Mesothelial cell of epicardium (in vitro differentiated cells): ENCODE measurements at regions not wholly inside any gene's neighbourhood (a gene's known extent, or its start where the extent isn't known, plus 50 kb on each side); places are given as distances from the start of the nearest gene placed in this dataset.

Source experiments
- DNase-seq, 2 experiments: peaks; one replicate each; pipeline ENCODE4 v3.0.0; 2021; ENCODE audit warnings: low spot score in 2 of 2; ENCODE audit not compliant: unreplicated experiment in 2 of 2
- H3K27ac Mint-ChIP-seq: 2 replicates; pipeline ENCODE4 v1.8.0; 2021; ENCODE audit warnings: mixed read lengths
- H3K27me3 Mint-ChIP-seq: 2 replicates; pipeline ENCODE4 v1.8.0; 2021; ENCODE audit warnings: low read depth, mixed read lengths
- H3K36me3 Mint-ChIP-seq: 2 replicates; pipeline ENCODE4 v1.8.0; 2021; ENCODE audit warnings: mixed read lengths
- H3K4me1 Mint-ChIP-seq: 2 replicates; pipeline ENCODE4 v1.8.0; 2021; ENCODE audit warnings: mixed read lengths
- H3K4me3 Mint-ChIP-seq: 2 replicates; pipeline ENCODE4 v1.8.0; 2021; ENCODE audit warnings: mild to moderate bottlenecking, moderate library complexity, mixed read lengths
- H3K9me3 Mint-ChIP-seq: 2 replicates; pipeline ENCODE4 v1.8.0; 2021; ENCODE audit warnings: mixed read lengths
- CTCF ChIP-seq: fragments of 200-600 bp; sonication (generic); IDR thresholded peaks from one replicate; pipeline ENCODE4 v1.5.0; 2021; ENCODE audit warnings: antibody characterized with exemption; ENCODE audit not compliant: unreplicated experiment

GRCh38 chr2:191607096-191607495 lies 70.8 kb upstream of the NABP1 start:
- Mint-ChIP-seq H3K27me3 (no peaks in the 10 kb centered on the region), H3K9me3 (peaks cover 11% of the 10 kb centered on the region), H3K36me3 (no peaks in the 10 kb centered on the region), H3K4me1 (peaks cover 1% of the 10 kb centered on the region), H3K4me3 (no peak overlapping the region), H3K27ac (no peak overlapping the region)
- DNase-seq = no peak
- TF ChIP-seq CTCF = no peak

GRCh38 chr2:191610756-191611155 lies 67.2 kb upstream of the NABP1 start:
- no peaks in the 10 kb centered on the region for H3K36me3 Mint-ChIP-seq
- no peak for TF ChIP-seq CTCF

GRCh38 chr2:191611614-191612013 lies 66.3 kb upstream of the NABP1 start:
- TF ChIP-seq CTCF = no peak
- Mint-ChIP-seq H3K9me3 (peaks cover 6% of the 10 kb centered on the region), H3K36me3 (no peaks in the 10 kb centered on the region), H3K27me3 (no peaks in the 10 kb centered on the region), H3K27ac (no peak overlapping the region), H3K4me3 (no peak overlapping the region), H3K4me1 (peaks cover 1% of the 10 kb centered on the region)
- DNase-seq = no peak

More at GRCh38 chr2:191610756-191611155, 67.2 kb upstream of the NABP1 start:
- peaks cover 1% of the 10 kb centered on the region for H3K4me1 Mint-ChIP-seq
- DNase-seq = no peak
- H3K27me3 Mint-ChIP-seq = no peaks in the 10 kb centered on the region
- no peak overlapping the region for H3K27ac Mint-ChIP-seq
- no peak overlapping the region for H3K4me3 Mint-ChIP-seq
- peaks cover 11% of the 10 kb centered on the region for H3K9me3 Mint-ChIP-seq

GRCh38 chr2:191612496-191612895 lies 65.4 kb upstream of the NABP1 start:
- no peak overlapping the region for H3K27ac Mint-ChIP-seq
- no peaks in the 10 kb centered on the region for H3K9me3 Mint-ChIP-seq
- no peak overlapping the region for H3K4me3 Mint-ChIP-seq
- no peak for DNase-seq
- no peaks in the 10 kb centered on the region for H3K36me3 Mint-ChIP-seq
- no peaks in the 10 kb centered on the region for H3K27me3 Mint-ChIP-seq
- TF ChIP-seq CTCF = no peak
- peaks cover 1% of the 10 kb centered on the region for H3K4me1 Mint-ChIP-seq

DNA sequence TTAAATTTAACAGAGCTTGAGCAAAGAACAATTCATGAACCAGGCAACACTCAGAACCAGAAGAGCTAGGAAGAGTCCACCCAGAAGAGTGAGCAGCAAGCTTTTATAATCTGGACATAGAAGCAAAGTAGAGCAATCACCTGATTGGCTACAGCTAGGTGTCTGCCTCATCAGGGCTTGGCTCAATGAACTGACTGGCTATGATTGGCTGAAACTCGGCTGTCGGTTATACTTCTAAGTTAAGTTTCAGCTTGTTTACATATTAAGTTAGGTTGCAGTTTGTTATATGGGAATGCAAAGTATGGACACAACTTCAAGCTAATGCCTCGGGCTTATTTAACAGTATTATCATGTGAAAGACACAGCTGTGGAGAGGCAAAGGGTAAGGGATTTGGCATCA lies 63.2 kb upstream of the NABP1 start:
- no peak for DNase-seq
- Mint-ChIP-seq H3K9me3 (no peaks in the 10 kb centered on the region), H3K36me3 (no peaks in the 10 kb centered on the region), H3K27me3 (no peaks in the 10 kb centered on the region), H3K4me3 (no peak overlapping the region), H3K27ac (no peak overlapping the region), H3K4me1 (peaks cover 1% of the 10 kb centered on the region)
- TF ChIP-seq CTCF = no peak

DNA sequence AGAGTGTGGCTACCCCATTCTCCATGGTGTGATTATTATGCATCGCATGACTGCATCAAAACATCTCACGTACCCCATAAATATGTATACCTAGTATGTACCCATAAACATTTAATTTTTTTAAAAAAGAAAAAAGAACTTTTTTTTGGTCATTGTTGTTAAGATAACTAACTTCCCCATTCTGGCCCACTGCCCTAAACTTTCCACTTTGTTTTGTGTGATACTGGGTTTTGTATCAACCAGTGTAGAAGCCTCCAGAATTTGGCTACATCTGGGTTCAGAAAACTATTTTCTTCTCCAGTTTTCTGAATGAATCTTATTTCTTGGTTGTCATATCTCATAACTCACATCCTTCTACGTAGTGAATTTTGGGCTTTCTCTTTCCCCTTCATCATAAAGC lies 62.3 kb upstream of the NABP1 start:
- DNase-seq = no peak
- Mint-ChIP-seq H3K27ac (no peak overlapping the region), H3K4me3 (no peak overlapping the region), H3K4me1 (peaks cover 1% of the 10 kb centered on the region), H3K9me3 (no peaks in the 10 kb centered on the region), H3K36me3 (no peaks in the 10 kb centered on the region), H3K27me3 (no peaks in the 10 kb centered on the region)
- no peak for TF ChIP-seq CTCF
